ENCODE measurements at regions not wholly inside any gene's neighbourhood (a gene's known extent, or its start where the extent isn't known, plus 50 kb on each side); places are given as distances from the start of the nearest gene placed in this dataset.

DNA sequence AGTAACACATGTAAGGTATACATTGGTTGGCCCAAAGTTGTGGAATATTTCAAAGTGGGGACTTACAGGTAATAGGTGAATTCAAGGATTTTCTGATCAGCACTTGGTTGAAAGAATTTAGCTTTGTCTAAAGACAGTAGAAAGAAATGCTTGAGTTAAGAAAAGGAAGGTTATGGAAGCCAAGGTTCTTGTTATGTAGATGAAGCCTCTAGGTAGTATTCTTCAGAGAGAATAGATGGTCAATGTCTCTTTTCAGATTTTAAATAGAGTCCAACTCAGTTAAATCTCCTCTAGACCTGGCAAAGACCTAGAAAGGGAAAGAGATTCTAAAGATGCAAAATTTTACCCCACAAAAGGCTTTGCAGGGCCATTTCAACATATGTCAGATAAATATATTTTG, 157.4 kb downstream of the ANKRD30B start:
- Histone ChIP-seq H3K23ac (ENCODE audit: low read length) (no peak overlapping the region), H2BK120ac (ENCODE audit: low read depth, low read length) (no peak overlapping the region), H3K18ac (ENCODE audit: low read length) (no peak overlapping the region), H3K4me3 (ENCODE audit: low read length) (no peak overlapping the region), H3K4me2 (ENCODE audit: low read length) (no peak overlapping the region), H3K9ac (ENCODE audit: low read length) (no peak overlapping the region), H2AK5ac (ENCODE audit: low read length) (no peak overlapping the region), H3K56ac (ENCODE audit: low read length) (no peak overlapping the region), H3K79me1 (ENCODE audit: low read length) (no peaks in the 10 kb centered on the region), H4K8ac (ENCODE audit: low read depth, low read length) (no peak overlapping the region), H3K4me1 (ENCODE audit: control insufficient read depth, low read depth, low read length) (no peaks in the 10 kb centered on the region), H2BK15ac (replicated peaks; ENCODE audit: low read depth) (no peak overlapping the region), H3K36me3 (ENCODE audit: control insufficient read depth, insufficient read depth, low read length) (no peaks in the 10 kb centered on the region), H3K4ac (ENCODE audit: low read depth, low read length) (no peak overlapping the region), H3K27ac (ENCODE audit: low read depth, low read length) (no peak overlapping the region), H3K79me2 (ENCODE audit: control insufficient read depth, insufficient read depth, low read length) (no peaks in the 10 kb centered on the region), H4K5ac (ENCODE audit: low read length) (no peak overlapping the region), H2BK5ac (ENCODE audit: low read length) (no peak overlapping the region), H3K27me3 (ENCODE audit: insufficient read depth, low read length, poor library complexity) (no peaks in the 10 kb centered on the region)
- no peak for DNase-seq

DNA sequence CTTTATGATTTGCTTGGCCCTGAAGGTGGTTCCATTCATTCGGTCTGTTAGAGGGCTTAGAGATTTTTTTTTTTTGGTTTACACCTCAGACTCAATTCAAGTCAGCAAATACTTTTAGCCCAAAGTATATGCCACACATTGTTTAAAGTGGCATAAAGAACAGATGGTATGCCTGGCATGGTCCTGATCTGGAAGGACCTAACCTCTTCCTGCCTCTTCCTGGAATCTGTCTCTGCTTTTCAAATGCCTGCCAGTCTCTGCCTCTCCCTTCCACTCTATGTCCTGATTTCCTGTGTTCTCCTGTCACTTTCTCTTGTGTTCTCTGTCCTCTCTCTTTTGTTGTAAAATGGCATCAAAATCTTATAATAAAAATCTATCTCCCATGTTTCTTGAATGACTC, 158.0 kb downstream of the ANKRD30B start:
- Histone ChIP-seq H2AK5ac (ENCODE audit: low read length) (no peak overlapping the region), H3K56ac (ENCODE audit: low read length) (no peak overlapping the region), H3K18ac (ENCODE audit: low read length) (no peak overlapping the region), H4K5ac (ENCODE audit: low read length) (no peak overlapping the region), H4K8ac (ENCODE audit: low read depth, low read length) (no peak overlapping the region), H3K79me1 (ENCODE audit: low read length) (no peaks in the 10 kb centered on the region), H3K4me1 (ENCODE audit: control insufficient read depth, low read depth, low read length) (no peaks in the 10 kb centered on the region), H2BK5ac (ENCODE audit: low read length) (no peak overlapping the region), H2BK15ac (replicated peaks; ENCODE audit: low read depth) (no peak overlapping the region), H3K4ac (ENCODE audit: low read depth, low read length) (no peak overlapping the region), H2BK120ac (ENCODE audit: low read depth, low read length) (no peak overlapping the region), H3K79me2 (ENCODE audit: control insufficient read depth, insufficient read depth, low read length) (no peaks in the 10 kb centered on the region), H3K27ac (ENCODE audit: low read depth, low read length) (no peak overlapping the region), H3K9ac (ENCODE audit: low read length) (no peak overlapping the region), H3K4me2 (ENCODE audit: low read length) (no peak overlapping the region), H3K27me3 (ENCODE audit: insufficient read depth, low read length, poor library complexity) (no peaks in the 10 kb centered on the region), H3K4me3 (ENCODE audit: low read length) (no peak overlapping the region), H3K23ac (ENCODE audit: low read length) (no peak overlapping the region), H3K36me3 (ENCODE audit: control insufficient read depth, insufficient read depth, low read length) (no peaks in the 10 kb centered on the region)
- WGBS (ENCODE audit: extremely low coverage, insufficient coverage, low lambda C conversion rate) = no CpG with 5 or more reads among the region's 1 CpG
- DNase-seq = no peak

DNA sequence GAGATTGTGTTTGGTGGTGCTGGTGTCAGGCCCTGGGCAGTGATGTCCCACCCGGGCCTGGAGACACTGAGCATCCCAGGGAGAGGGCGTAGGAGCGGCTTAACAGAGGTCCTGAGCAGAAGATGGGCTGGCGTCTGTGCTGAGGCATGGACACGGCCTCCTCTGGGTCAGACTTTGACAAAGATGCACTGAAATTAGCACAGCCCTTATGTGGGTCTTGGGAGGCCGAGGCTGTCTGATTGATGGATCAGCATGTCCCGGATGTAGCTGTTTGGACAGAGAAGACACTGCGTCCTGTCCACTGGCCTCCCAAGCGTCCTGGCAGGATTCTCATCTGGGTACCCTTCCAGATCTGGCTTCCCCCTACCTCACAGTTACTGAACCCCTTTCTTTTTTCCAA, 159.4 kb downstream of the ANKRD30B start:
- Histone ChIP-seq H3K27ac (ENCODE audit: low read depth, low read length) (no peak overlapping the region), H3K79me2 (ENCODE audit: control insufficient read depth, insufficient read depth, low read length) (no peaks in the 10 kb centered on the region), H3K4me2 (ENCODE audit: low read length) (no peak overlapping the region), H3K79me1 (ENCODE audit: low read length) (no peaks in the 10 kb centered on the region), H3K27me3 (ENCODE audit: insufficient read depth, low read length, poor library complexity) (no peaks in the 10 kb centered on the region), H2BK15ac (replicated peaks; ENCODE audit: low read depth) (no peak overlapping the region), H4K5ac (ENCODE audit: low read length) (no peak overlapping the region), H4K8ac (ENCODE audit: low read depth, low read length) (no peak overlapping the region), H2BK5ac (ENCODE audit: low read length) (no peak overlapping the region), H3K4me3 (ENCODE audit: low read length) (no peak overlapping the region), H3K4me1 (ENCODE audit: control insufficient read depth, low read depth, low read length) (no peaks in the 10 kb centered on the region), H3K9ac (ENCODE audit: low read length) (no peak overlapping the region), H2AK5ac (ENCODE audit: low read length) (no peak overlapping the region), H2BK120ac (ENCODE audit: low read depth, low read length) (no peak overlapping the region), H3K4ac (ENCODE audit: low read depth, low read length) (no peak overlapping the region), H3K36me3 (ENCODE audit: control insufficient read depth, insufficient read depth, low read length) (no peaks in the 10 kb centered on the region), H3K18ac (ENCODE audit: low read length) (no peak overlapping the region), H3K23ac (ENCODE audit: low read length) (no peak overlapping the region), H3K56ac (ENCODE audit: low read length) (no peak overlapping the region)
- no CpG with 5 or more reads among the region's 9 CpGs for WGBS (ENCODE audit: extremely low coverage, insufficient coverage, low lambda C conversion rate)
- no peak for DNase-seq

DNA sequence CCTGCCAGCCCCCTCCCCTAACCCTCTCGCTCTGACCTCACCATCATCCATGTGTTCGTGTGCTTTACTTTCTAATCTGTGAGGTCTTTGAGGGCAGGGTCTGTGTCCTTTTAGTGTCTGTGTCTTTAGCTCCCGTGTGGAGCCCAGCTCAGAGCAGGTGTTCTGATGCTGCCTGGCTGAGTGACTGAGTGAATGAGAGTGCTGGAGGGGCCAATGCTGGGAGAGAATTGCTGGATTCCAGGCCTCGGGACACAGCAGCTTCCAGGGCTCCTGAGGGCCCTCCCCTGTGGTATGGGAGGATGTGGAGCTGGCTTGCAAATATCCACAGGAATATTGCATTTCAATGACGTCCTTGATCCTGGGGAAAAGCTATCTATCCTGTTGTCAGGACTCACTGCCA, 160.6 kb downstream of the ANKRD30B start:
- no peak overlapping the region for H4K8ac ChIP-seq (ENCODE audit: low read depth, low read length)
- H2BK120ac ChIP-seq (ENCODE audit: low read depth, low read length) = no peak overlapping the region
- H3K4me2 ChIP-seq (ENCODE audit: low read length) = no peak overlapping the region
- H4K5ac ChIP-seq (ENCODE audit: low read length) = no peak overlapping the region
- DNase-seq = no peak
- WGBS (ENCODE audit: extremely low coverage, insufficient coverage, low lambda C conversion rate) = no CpG with 5 or more reads among the region's 5 CpGs
- no peak overlapping the region for H3K27ac ChIP-seq (ENCODE audit: low read depth, low read length)
- H3K4me3 ChIP-seq (ENCODE audit: low read length) = no peak overlapping the region
- H3K18ac ChIP-seq (ENCODE audit: low read length) = no peak overlapping the region
- H3K79me1 ChIP-seq (ENCODE audit: low read length) = no peaks in the 10 kb centered on the region
- no peaks in the 10 kb centered on the region for H3K4me1 ChIP-seq (ENCODE audit: control insufficient read depth, low read depth, low read length)
- no peaks in the 10 kb centered on the region for H3K36me3 ChIP-seq (ENCODE audit: control insufficient read depth, insufficient read depth, low read length)
- no peak overlapping the region for H2AK5ac ChIP-seq (ENCODE audit: low read length)
- no peak overlapping the region for H3K9ac ChIP-seq (ENCODE audit: low read length)
- no peak overlapping the region for H2BK5ac ChIP-seq (ENCODE audit: low read length)
- H3K27me3 ChIP-seq (ENCODE audit: insufficient read depth, low read length, poor library complexity) = no peaks in the 10 kb centered on the region
- H3K23ac ChIP-seq (ENCODE audit: low read length) = no peak overlapping the region
- no peak overlapping the region for H3K4ac ChIP-seq (ENCODE audit: low read depth, low read length)
- H3K79me2 ChIP-seq (ENCODE audit: control insufficient read depth, insufficient read depth, low read length) = no peaks in the 10 kb centered on the region
- no peak overlapping the region for H2BK15ac ChIP-seq (replicated peaks; ENCODE audit: low read depth)
- no peak overlapping the region for H3K56ac ChIP-seq (ENCODE audit: low read length)

DNA sequence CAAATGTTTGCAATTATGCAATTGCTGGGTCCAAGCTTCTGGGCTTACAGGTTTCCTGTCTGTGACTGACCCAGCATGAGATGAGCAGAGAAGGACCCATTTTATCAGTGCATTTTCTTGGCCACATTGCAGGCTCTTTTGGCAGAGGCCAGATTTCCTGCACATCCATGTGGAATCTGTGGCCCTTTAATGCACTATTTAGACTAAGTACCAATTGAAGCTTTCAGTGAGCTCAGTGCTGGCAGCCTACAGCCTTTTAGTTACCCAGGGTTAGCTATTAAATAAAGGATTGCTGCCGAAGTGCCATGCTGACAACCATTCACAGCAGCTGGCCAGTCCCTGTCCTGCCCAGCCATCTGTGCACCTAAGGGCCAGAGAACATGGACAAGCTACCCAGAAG, 165.0 kb downstream of the ANKRD30B start:
- Histone ChIP-seq H4K5ac (ENCODE audit: low read length) (no peak overlapping the region), H2BK5ac (ENCODE audit: low read length) (no peak overlapping the region), H3K23ac (ENCODE audit: low read length) (no peak overlapping the region), H2BK15ac (replicated peaks; ENCODE audit: low read depth) (no peak overlapping the region), H3K4me2 (ENCODE audit: low read length) (no peak overlapping the region), H3K4me1 (ENCODE audit: control insufficient read depth, low read depth, low read length) (no peaks in the 10 kb centered on the region), H3K27me3 (ENCODE audit: insufficient read depth, low read length, poor library complexity) (no peaks in the 10 kb centered on the region), H3K79me1 (ENCODE audit: low read length) (no peaks in the 10 kb centered on the region), H3K4ac (ENCODE audit: low read depth, low read length) (no peak overlapping the region), H3K4me3 (ENCODE audit: low read length) (no peak overlapping the region), H3K36me3 (ENCODE audit: control insufficient read depth, insufficient read depth, low read length) (no peaks in the 10 kb centered on the region), H2BK120ac (ENCODE audit: low read depth, low read length) (no peak overlapping the region), H4K8ac (ENCODE audit: low read depth, low read length) (no peak overlapping the region), H3K9ac (ENCODE audit: low read length) (no peak overlapping the region), H3K79me2 (ENCODE audit: control insufficient read depth, insufficient read depth, low read length) (no peaks in the 10 kb centered on the region), H3K27ac (ENCODE audit: low read depth, low read length) (no peak overlapping the region), H2AK5ac (ENCODE audit: low read length) (no peak overlapping the region), H3K56ac (ENCODE audit: low read length) (no peak overlapping the region), H3K18ac (ENCODE audit: low read length) (no peak overlapping the region)
- no CpG with 5 or more reads among the region's 1 CpG for WGBS (ENCODE audit: extremely low coverage, insufficient coverage, low lambda C conversion rate)
- DNase-seq = no peak

DNA sequence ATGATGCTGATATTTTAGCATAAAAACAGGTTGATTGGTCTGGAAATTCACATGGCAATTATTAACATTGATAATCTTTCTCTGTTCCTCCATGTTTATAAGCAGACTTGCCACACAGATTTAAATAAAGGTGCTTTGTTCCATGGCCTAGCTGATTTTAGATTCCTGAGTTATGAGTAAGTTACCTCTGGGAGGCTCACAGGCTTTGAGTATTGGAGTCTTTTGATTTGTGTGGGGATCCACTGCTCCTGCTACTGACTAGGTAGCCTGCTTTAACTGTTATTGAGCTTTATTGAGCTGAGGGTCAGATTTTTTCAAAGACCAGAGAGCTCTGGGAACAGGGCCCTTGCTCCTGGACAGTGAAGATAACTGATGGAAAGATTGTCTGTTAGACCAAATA, 166.1 kb downstream of the ANKRD30B start:
- Histone ChIP-seq H2BK120ac (ENCODE audit: low read depth, low read length) (no peak overlapping the region), H2BK15ac (replicated peaks; ENCODE audit: low read depth) (no peak overlapping the region), H4K8ac (ENCODE audit: low read depth, low read length) (no peak overlapping the region), H3K4ac (ENCODE audit: low read depth, low read length) (no peak overlapping the region), H3K56ac (ENCODE audit: low read length) (no peak overlapping the region), H3K23ac (ENCODE audit: low read length) (no peak overlapping the region), H2AK5ac (ENCODE audit: low read length) (no peak overlapping the region), H3K36me3 (ENCODE audit: control insufficient read depth, insufficient read depth, low read length) (no peaks in the 10 kb centered on the region), H3K79me2 (ENCODE audit: control insufficient read depth, insufficient read depth, low read length) (no peaks in the 10 kb centered on the region), H3K79me1 (ENCODE audit: low read length) (no peaks in the 10 kb centered on the region), H3K4me2 (ENCODE audit: low read length) (no peak overlapping the region), H3K27ac (ENCODE audit: low read depth, low read length) (no peak overlapping the region), H3K27me3 (ENCODE audit: insufficient read depth, low read length, poor library complexity) (no peaks in the 10 kb centered on the region), H3K9ac (ENCODE audit: low read length) (no peak overlapping the region), H3K18ac (ENCODE audit: low read length) (no peak overlapping the region), H4K5ac (ENCODE audit: low read length) (no peak overlapping the region), H3K4me1 (ENCODE audit: control insufficient read depth, low read depth, low read length) (no peaks in the 10 kb centered on the region), H3K4me3 (ENCODE audit: low read length) (no peak overlapping the region), H2BK5ac (ENCODE audit: low read length) (no peak overlapping the region)
- DNase-seq = no peak

All from mesendoderm (in vitro differentiated cells).